ENCODE measurements at regions not wholly inside any gene's neighbourhood (a gene's known extent, or its start where the extent isn't known, plus 50 kb on each side); places are given as distances from the start of the nearest gene placed in this dataset.

GRCh38 chr2:226063704-226064440 is 664.4 kb downstream of the NYAP2 start:
- DNase-seq: no peak

- DNase-seq: no peak
Measured at GRCh38 chr2:226059961-226060627, 660.6 kb downstream of the NYAP2 start.

GRCh38 chr2:226057914-226058313 is 658.4 kb downstream of the NYAP2 start:
- DNase-seq: no peak

GRCh38 chr2:226057365-226057764 is 657.9 kb downstream of the NYAP2 start:
- no peak for DNase-seq

GRCh38 chr2:226052772-226053416 is 653.4 kb downstream of the NYAP2 start:
- DNase-seq: no peak

- DNase-seq: no peak
Measured at GRCh38 chr2:226050822-226051221, 651.3 kb downstream of the NYAP2 start.

- no peak for DNase-seq
Measured at GRCh38 chr2:226048611-226049010, 649.1 kb downstream of the NYAP2 start.

GRCh38 chr2:226045080-226045479 is 645.6 kb downstream of the NYAP2 start:
- DNase-seq: no peak

- no peak for DNase-seq
Measured at GRCh38 chr2:226040344-226040900, 640.9 kb downstream of the NYAP2 start.

- DNase-seq: no peak
Measured at GRCh38 chr2:226037526-226037925, 638.0 kb downstream of the NYAP2 start.

GRCh38 chr2:226031647-226032501 is 632.4 kb downstream of the NYAP2 start:
- no peak for DNase-seq

- DNase-seq: peak; percentile 18
Measured at GRCh38 chr2:226030788-226031646, 631.5 kb downstream of the NYAP2 start.

- no peak for DNase-seq
Measured at GRCh38 chr2:226030369-226030768, 630.9 kb downstream of the NYAP2 start.

GRCh38 chr2:226023946-226024345 is 624.4 kb downstream of the NYAP2 start:
- no peak for DNase-seq

GRCh38 chr2:226023383-226023782 is 623.9 kb downstream of the NYAP2 start:
- no peak for DNase-seq

GRCh38 chr2:226020956-226021355 is 621.4 kb downstream of the NYAP2 start:
- DNase-seq: no peak

GRCh38 chr2:226020176-226020575 is 620.7 kb downstream of the NYAP2 start:
- DNase-seq: no peak

- DNase-seq: no peak
Measured at GRCh38 chr2:226018641-226019040, 619.1 kb downstream of the NYAP2 start.

- no peak for DNase-seq
Measured at GRCh38 chr2:226017537-226017936, 618.0 kb downstream of the NYAP2 start.

- DNase-seq: no peak
Measured at GRCh38 chr2:226017107-226017506, 617.6 kb downstream of the NYAP2 start.

GRCh38 chr2:226011716-226012450 is 612.4 kb downstream of the NYAP2 start:
- DNase-seq: no peak
